GM23338 (cell line): ENCODE measurements at regions not wholly inside any gene's neighbourhood (a gene's known extent, or its start where the extent isn't known, plus 50 kb on each side); places are given as distances from the start of the nearest gene placed in this dataset.

Experiments used
- ATAC-seq: fragments of 200-7000 bp; cut with Tn5 transposase; 3 replicates; pipeline ENCODE4 v1.9.1; 2020
- DNase-seq: peaks from one replicate; pipeline ENCODE4 v3.0.0-alpha.2; 2015; ENCODE audit warnings: low spot score
- H2AFZ ChIP-seq: fragments of 200-600 bp; sonication (generic); 2 replicates; pipeline ENCODE4 v1.8.0; 2016; ENCODE audit warnings: antibody characterized with exemption, mild to moderate bottlenecking, moderate library complexity
- H3F3A ChIP-seq: fragments of 200-600 bp; sonication (generic); replicated peaks from 2 replicates; pipeline ENCODE4 v1.8.0; 2017; ENCODE audit warnings: antibody characterized with exemption, mixed run types, low read depth
- H3K27ac ChIP-seq: fragments of 200-600 bp; sonication (generic); 2 replicates; pipeline ENCODE4 v1.6.1; 2016; ENCODE audit warnings: low read depth
- H3K27me3 ChIP-seq: fragments of 200-600 bp; sonication (generic); 2 replicates; pipeline ENCODE4 v1.8.0; 2016; ENCODE audit warnings: mild to moderate bottlenecking, mixed run types, moderate library complexity; ENCODE audit not compliant: insufficient read depth
- H3K36me3 ChIP-seq: fragments of 200-600 bp; sonication (generic); 2 replicates; pipeline ENCODE4 v1.8.0; 2016; ENCODE audit warnings: mild to moderate bottlenecking; ENCODE audit not compliant: insufficient read depth
- H3K4me1 ChIP-seq: fragments of 200-600 bp; sonication (generic); 2 replicates; pipeline ENCODE4 v1.8.0; 2016; ENCODE audit warnings: mild to moderate bottlenecking, moderate library complexity; ENCODE audit not compliant: insufficient read depth
- H3K4me2 ChIP-seq: fragments of 200-600 bp; sonication (generic); 2 replicates; pipeline ENCODE4 v1.7.1; 2017; ENCODE audit warnings: mixed run types
- H3K4me3 ChIP-seq: fragments of 200-600 bp; sonication (generic); 2 replicates; pipeline ENCODE4 v1.6.1; 2016; ENCODE audit warnings: mixed run types
- H3K79me2 ChIP-seq: fragments of 200-600 bp; sonication (generic); replicated peaks from 2 replicates; pipeline ENCODE4 v1.8.0; 2017; ENCODE audit warnings: mild to moderate bottlenecking; ENCODE audit not compliant: insufficient read depth
- H3K9me2 ChIP-seq: fragments of 200-600 bp; sonication (generic); 2 replicates; pipeline ENCODE4 v1.8.0; 2017; ENCODE audit not compliant: insufficient read depth
- H4K20me1 ChIP-seq: fragments of 200-600 bp; sonication (generic); replicated peaks from 2 replicates; pipeline ENCODE4 v1.8.0; 2017; ENCODE audit warnings: mild to moderate bottlenecking; ENCODE audit not compliant: insufficient read depth
- H3K27ac Mint-ChIP-seq: 2 replicates; pipeline ENCODE4 v1.8.0; 2020; ENCODE audit warnings: inconsistent platforms, mild to moderate bottlenecking, moderate library complexity, mixed read lengths
- H3K27me3 Mint-ChIP-seq: 3 replicates; pipeline ENCODE4 v1.8.0; 2022; ENCODE audit warnings: low read depth, mild to moderate bottlenecking, moderate library complexity, mixed read lengths, inconsistent platforms; ENCODE audit not compliant: insufficient read depth, poor library complexity
- H3K36me3 Mint-ChIP-seq: 3 replicates; pipeline ENCODE4 v1.8.0; 2021; ENCODE audit warnings: low read depth, mild to moderate bottlenecking, inconsistent platforms, moderate library complexity, mixed read lengths
- H3K4me1 Mint-ChIP-seq: 3 replicates; pipeline ENCODE4 v1.8.0; 2020; ENCODE audit warnings: mild to moderate bottlenecking, inconsistent platforms, mixed read lengths
- H3K4me3 Mint-ChIP-seq: 3 replicates; pipeline ENCODE4 v1.8.0; 2021; ENCODE audit warnings: moderate library complexity, mild to moderate bottlenecking, inconsistent platforms, mixed read lengths
- H3K9me3 Mint-ChIP-seq: 3 replicates; pipeline ENCODE4 v1.8.0; 2020; ENCODE audit warnings: moderate library complexity, mild to moderate bottlenecking, inconsistent platforms, mixed read lengths
- CREB1 ChIP-seq: fragments of 250-450 bp; sonication (Bioruptor Pico); IDR thresholded peaks from 2 replicates; pipeline ENCODE4 v1.5.0; 2020; ENCODE audit warnings: low read depth, mild to moderate bottlenecking, moderate library complexity
- EZH2phosphoT487 ChIP-seq: fragments of 200-600 bp; sonication (generic); IDR thresholded peaks from one replicate; pipeline ENCODE4 v1.8.1; 2018; ENCODE audit warnings: antibody characterized with exemption; ENCODE audit not compliant: unreplicated experiment
- JUNB ChIP-seq: IDR thresholded peaks from one replicate; pipeline ENCODE4 v1.6.1; 2016; ENCODE audit warnings: antibody characterized with exemption; ENCODE audit not compliant: unreplicated experiment
- NANOG ChIP-seq: IDR thresholded peaks from 2 replicates; pipeline ENCODE4 v1.6.1; 2016; ENCODE audit warnings: antibody characterized with exemption, borderline replicate concordance
- POLR2AphosphoS5 ChIP-seq: IDR thresholded peaks from 2 replicates; pipeline ENCODE4 v1.6.1; 2016; ENCODE audit warnings: antibody characterized with exemption, low read depth
- STAT1 ChIP-seq: IDR thresholded peaks from one replicate; pipeline ENCODE4 v1.6.1; 2016; ENCODE audit warnings: antibody characterized with exemption; ENCODE audit not compliant: unreplicated experiment
- ZNF331 ChIP-seq: fragments of 250-450 bp; sonication (Bioruptor Pico); IDR thresholded peaks from 2 replicates; pipeline ENCODE4 v1.5.0; 2020; ENCODE audit warnings: low read depth, mild to moderate bottlenecking, moderate library complexity
- TF ChIP-seq, protein P1 (sequence below), 2 experiments: fragments of 200-600 bp in 1 of 2; sonication (generic) in 1 of 2; conservative IDR thresholded peaks; 2 replicates each; pipeline versions ENCODE4 v1.5.1 to v1.6.1; 2016 to 2017; ENCODE audit warnings: antibody characterized with exemption in 2 of 2, low read depth in 2 of 2, mild to moderate bottlenecking in 2 of 2, moderate library complexity in 1 of 2
- TF ChIP-seq, protein P2 (sequence below): IDR thresholded peaks from 2 replicates; pipeline ENCODE4 v1.6.1; 2016; ENCODE audit warnings: antibody characterized with exemption
- TF ChIP-seq, protein P3 (sequence below): fragments of 250-450 bp; sonication (Bioruptor Pico); IDR thresholded peaks from 2 replicates; pipeline ENCODE4 v1.5.0; 2020; ENCODE audit warnings: mild to moderate bottlenecking, moderate library complexity
- TF ChIP-seq, protein P4 (sequence below): IDR thresholded peaks from one replicate; pipeline ENCODE4 v1.6.1; 2018; ENCODE audit warnings: antibody characterized with exemption; ENCODE audit not compliant: unreplicated experiment

DNA sequence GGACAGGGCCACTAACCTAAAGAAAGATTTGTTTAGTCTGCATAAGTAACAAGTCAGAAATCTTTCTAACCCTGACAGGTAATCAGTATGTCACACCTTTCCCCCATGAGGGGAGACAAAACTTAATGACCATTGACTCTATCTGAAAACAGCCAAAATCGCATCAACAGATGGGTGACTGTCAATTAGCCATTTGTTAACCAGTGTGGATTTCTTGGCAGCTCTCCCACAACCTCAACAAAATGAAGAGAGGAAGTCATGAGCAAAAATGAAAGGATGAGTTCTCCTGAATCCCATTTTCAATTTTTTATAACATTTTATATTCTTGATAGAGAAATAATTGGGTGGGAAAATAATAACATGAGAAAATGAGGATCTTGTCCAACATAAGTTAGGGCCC is 84.6 kb upstream of the SNX2 start:
- no peaks in the 10 kb centered on the region for H3F3A ChIP-seq
- no peaks in the 10 kb centered on the region for H4K20me1 ChIP-seq
- H3K36me3 Mint-ChIP-seq = no peaks in the 10 kb centered on the region
- H3K27ac Mint-ChIP-seq = no peak overlapping the region
- H3K9me2 ChIP-seq = peaks cover 7% of the 10 kb centered on the region; the same call in 1 of the 2 replicates
- no peaks in the 10 kb centered on the region for H3K36me3 ChIP-seq
- no peak overlapping the region for H2AFZ ChIP-seq
- H3K4me3 Mint-ChIP-seq = no peak overlapping the region
- H3K4me2 ChIP-seq = no peak overlapping the region
- H3K4me3 ChIP-seq = no peak overlapping the region
- ATAC-seq (no peak), DNase-seq (no peak)
- H3K4me1 ChIP-seq = no peaks in the 10 kb centered on the region
- no peak overlapping the region for H3K27ac ChIP-seq
- no peaks in the 10 kb centered on the region for H3K9me3 Mint-ChIP-seq
- TF ChIP-seq NANOG (no peak), CREB1 (CRISPR knock-in tag) (no peak), STAT1 (no peak), EZH2phosphoT487 (no peak), ZNF331 (CRISPR knock-in tag) (no peak), JUNB (no peak), POLR2AphosphoS5 (no peak)
- TF ChIP-seq, protein P1, sequence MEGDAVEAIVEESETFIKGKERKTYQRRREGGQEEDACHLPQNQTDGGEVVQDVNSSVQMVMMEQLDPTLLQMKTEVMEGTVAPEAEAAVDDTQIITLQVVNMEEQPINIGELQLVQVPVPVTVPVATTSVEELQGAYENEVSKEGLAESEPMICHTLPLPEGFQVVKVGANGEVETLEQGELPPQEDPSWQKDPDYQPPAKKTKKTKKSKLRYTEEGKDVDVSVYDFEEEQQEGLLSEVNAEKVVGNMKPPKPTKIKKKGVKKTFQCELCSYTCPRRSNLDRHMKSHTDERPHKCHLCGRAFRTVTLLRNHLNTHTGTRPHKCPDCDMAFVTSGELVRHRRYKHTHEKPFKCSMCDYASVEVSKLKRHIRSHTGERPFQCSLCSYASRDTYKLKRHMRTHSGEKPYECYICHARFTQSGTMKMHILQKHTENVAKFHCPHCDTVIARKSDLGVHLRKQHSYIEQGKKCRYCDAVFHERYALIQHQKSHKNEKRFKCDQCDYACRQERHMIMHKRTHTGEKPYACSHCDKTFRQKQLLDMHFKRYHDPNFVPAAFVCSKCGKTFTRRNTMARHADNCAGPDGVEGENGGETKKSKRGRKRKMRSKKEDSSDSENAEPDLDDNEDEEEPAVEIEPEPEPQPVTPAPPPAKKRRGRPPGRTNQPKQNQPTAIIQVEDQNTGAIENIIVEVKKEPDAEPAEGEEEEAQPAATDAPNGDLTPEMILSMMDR (conservative IDR thresholded peaks at IDR 0.05; ENCODE audit: low read depth in 2 of 2) = no peak
- TF ChIP-seq, protein P2, sequence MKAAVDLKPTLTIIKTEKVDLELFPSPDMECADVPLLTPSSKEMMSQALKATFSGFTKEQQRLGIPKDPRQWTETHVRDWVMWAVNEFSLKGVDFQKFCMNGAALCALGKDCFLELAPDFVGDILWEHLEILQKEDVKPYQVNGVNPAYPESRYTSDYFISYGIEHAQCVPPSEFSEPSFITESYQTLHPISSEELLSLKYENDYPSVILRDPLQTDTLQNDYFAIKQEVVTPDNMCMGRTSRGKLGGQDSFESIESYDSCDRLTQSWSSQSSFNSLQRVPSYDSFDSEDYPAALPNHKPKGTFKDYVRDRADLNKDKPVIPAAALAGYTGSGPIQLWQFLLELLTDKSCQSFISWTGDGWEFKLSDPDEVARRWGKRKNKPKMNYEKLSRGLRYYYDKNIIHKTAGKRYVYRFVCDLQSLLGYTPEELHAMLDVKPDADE = no peak
- TF ChIP-seq, protein P3, sequence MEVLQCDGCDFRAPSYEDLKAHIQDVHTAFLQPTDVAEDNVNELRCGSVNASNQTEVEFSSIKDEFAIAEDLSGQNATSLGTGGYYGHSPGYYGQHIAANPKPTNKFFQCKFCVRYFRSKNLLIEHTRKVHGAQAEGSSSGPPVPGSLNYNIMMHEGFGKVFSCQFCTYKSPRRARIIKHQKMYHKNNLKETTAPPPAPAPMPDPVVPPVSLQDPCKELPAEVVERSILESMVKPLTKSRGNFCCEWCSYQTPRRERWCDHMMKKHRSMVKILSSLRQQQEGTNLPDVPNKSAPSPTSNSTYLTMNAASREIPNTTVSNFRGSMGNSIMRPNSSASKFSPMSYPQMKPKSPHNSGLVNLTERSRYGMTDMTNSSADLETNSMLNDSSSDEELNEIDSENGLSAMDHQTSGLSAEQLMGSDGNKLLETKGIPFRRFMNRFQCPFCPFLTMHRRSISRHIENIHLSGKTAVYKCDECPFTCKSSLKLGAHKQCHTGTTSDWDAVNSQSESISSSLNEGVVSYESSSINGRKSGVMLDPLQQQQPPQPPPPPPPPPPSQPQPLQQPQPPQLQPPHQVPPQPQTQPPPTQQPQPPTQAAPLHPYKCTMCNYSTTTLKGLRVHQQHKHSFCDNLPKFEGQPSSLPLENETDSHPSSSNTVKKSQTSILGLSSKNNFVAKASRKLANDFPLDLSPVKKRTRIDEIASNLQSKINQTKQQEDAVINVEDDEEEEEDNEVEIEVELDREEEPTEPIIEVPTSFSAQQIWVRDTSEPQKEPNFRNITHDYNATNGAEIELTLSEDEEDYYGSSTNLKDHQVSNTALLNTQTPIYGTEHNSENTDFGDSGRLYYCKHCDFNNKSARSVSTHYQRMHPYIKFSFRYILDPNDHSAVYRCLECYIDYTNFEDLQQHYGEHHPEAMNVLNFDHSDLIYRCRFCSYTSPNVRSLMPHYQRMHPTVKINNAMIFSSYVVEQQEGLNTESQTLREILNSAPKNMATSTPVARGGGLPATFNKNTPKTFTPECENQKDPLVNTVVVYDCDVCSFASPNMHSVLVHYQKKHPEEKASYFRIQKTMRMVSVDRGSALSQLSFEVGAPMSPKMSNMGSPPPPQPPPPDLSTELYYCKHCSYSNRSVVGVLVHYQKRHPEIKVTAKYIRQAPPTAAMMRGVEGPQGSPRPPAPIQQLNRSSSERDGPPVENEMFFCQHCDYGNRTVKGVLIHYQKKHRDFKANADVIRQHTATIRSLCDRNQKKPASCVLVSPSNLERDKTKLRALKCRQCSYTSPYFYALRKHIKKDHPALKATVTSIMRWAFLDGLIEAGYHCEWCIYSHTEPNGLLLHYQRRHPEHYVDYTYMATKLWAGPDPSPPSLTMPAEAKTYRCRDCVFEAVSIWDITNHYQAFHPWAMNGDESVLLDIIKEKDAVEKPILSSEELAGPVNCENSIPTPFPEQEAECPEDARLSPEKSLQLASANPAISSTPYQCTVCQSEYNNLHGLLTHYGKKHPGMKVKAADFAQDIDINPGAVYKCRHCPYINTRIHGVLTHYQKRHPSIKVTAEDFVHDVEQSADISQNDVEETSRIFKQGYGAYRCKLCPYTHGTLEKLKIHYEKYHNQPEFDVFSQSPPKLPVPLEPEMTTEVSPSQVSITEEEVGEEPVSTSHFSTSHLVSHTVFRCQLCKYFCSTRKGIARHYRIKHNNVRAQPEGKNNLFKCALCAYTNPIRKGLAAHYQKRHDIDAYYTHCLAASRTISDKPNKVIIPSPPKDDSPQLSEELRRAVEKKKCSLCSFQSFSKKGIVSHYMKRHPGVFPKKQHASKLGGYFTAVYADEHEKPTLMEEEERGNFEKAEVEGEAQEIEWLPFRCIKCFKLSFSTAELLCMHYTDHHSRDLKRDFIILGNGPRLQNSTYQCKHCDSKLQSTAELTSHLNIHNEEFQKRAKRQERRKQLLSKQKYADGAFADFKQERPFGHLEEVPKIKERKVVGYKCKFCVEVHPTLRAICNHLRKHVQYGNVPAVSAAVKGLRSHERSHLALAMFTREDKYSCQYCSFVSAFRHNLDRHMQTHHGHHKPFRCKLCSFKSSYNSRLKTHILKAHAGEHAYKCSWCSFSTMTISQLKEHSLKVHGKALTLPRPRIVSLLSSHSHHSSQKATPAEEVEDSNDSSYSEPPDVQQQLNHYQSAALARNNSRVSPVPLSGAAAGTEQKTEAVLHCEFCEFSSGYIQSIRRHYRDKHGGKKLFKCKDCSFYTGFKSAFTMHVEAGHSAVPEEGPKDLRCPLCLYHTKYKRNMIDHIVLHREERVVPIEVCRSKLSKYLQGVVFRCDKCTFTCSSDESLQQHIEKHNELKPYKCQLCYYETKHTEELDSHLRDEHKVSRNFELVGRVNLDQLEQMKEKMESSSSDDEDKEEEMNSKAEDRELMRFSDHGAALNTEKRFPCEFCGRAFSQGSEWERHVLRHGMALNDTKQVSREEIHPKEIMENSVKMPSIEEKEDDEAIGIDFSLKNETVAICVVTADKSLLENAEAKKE (CRISPR knock-in tag) = no peak
- TF ChIP-seq, protein P4, sequence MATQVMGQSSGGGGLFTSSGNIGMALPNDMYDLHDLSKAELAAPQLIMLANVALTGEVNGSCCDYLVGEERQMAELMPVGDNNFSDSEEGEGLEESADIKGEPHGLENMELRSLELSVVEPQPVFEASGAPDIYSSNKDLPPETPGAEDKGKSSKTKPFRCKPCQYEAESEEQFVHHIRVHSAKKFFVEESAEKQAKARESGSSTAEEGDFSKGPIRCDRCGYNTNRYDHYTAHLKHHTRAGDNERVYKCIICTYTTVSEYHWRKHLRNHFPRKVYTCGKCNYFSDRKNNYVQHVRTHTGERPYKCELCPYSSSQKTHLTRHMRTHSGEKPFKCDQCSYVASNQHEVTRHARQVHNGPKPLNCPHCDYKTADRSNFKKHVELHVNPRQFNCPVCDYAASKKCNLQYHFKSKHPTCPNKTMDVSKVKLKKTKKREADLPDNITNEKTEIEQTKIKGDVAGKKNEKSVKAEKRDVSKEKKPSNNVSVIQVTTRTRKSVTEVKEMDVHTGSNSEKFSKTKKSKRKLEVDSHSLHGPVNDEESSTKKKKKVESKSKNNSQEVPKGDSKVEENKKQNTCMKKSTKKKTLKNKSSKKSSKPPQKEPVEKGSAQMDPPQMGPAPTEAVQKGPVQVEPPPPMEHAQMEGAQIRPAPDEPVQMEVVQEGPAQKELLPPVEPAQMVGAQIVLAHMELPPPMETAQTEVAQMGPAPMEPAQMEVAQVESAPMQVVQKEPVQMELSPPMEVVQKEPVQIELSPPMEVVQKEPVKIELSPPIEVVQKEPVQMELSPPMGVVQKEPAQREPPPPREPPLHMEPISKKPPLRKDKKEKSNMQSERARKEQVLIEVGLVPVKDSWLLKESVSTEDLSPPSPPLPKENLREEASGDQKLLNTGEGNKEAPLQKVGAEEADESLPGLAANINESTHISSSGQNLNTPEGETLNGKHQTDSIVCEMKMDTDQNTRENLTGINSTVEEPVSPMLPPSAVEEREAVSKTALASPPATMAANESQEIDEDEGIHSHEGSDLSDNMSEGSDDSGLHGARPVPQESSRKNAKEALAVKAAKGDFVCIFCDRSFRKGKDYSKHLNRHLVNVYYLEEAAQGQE = no peak
- H3K79me2 ChIP-seq = no peaks in the 10 kb centered on the region
- H3K4me1 Mint-ChIP-seq = no peaks in the 10 kb centered on the region
- no peaks in the 10 kb centered on the region for H3K27me3 ChIP-seq
- peaks cover 5% of the 10 kb centered on the region for H3K27me3 Mint-ChIP-seq
